GM23338 (cell line): ENCODE measurements at regions not wholly inside any gene's neighbourhood (a gene's known extent, or its start where the extent isn't known, plus 50 kb on each side); places are given as distances from the start of the nearest gene placed in this dataset.

Experiments used
- CREB1 ChIP-seq: fragments of 250-450 bp; sonication (Bioruptor Pico); IDR thresholded peaks from 2 replicates; pipeline ENCODE4 v1.5.0; 2020; ENCODE audit warnings: low read depth, mild to moderate bottlenecking, moderate library complexity
- CTCF ChIP-seq, 2 experiments: fragments of 200-600 bp in 1 of 2; sonication (generic) in 1 of 2; conservative IDR thresholded peaks; 2 replicates each; pipeline versions ENCODE4 v1.5.1 to v1.6.1; 2016 to 2017; ENCODE audit warnings: antibody characterized with exemption in 2 of 2, low read depth in 2 of 2, mild to moderate bottlenecking in 2 of 2, moderate library complexity in 1 of 2
- EZH2 ChIP-seq: fragments of 200-600 bp; sonication (generic); IDR thresholded peaks from one replicate; pipeline ENCODE4 v1.8.0; 2017; ENCODE audit warnings: antibody characterized with exemption, mild to moderate bottlenecking, low read depth; ENCODE audit not compliant: unreplicated experiment
- EZH2phosphoT487 ChIP-seq: fragments of 200-600 bp; sonication (generic); IDR thresholded peaks from one replicate; pipeline ENCODE4 v1.8.1; 2018; ENCODE audit warnings: antibody characterized with exemption; ENCODE audit not compliant: unreplicated experiment
- POLR2AphosphoS5 ChIP-seq: IDR thresholded peaks from 2 replicates; pipeline ENCODE4 v1.6.1; 2016; ENCODE audit warnings: antibody characterized with exemption, low read depth
- REST ChIP-seq: IDR thresholded peaks from one replicate; pipeline ENCODE4 v1.6.1; 2018; ENCODE audit warnings: antibody characterized with exemption; ENCODE audit not compliant: unreplicated experiment

GRCh38 chr1:106296431-106296830 lies 760.0 kb upstream of the PRMT6 start:
- no peak for TF ChIP-seq CTCF (conservative IDR thresholded peaks at IDR 0.05; ENCODE audit: low read depth in 2 of 2)
- TF ChIP-seq POLR2AphosphoS5, result no peak
- TF ChIP-seq EZH2, result no peak
- no peak for TF ChIP-seq CREB1 (CRISPR knock-in tag)
- no peak for TF ChIP-seq EZH2phosphoT487
- TF ChIP-seq REST, result no peak
